ENCODE measurements at regions not wholly inside any gene's neighbourhood (a gene's known extent, or its start where the extent isn't known, plus 50 kb on each side); places are given as distances from the start of the nearest gene placed in this dataset.

DNA sequence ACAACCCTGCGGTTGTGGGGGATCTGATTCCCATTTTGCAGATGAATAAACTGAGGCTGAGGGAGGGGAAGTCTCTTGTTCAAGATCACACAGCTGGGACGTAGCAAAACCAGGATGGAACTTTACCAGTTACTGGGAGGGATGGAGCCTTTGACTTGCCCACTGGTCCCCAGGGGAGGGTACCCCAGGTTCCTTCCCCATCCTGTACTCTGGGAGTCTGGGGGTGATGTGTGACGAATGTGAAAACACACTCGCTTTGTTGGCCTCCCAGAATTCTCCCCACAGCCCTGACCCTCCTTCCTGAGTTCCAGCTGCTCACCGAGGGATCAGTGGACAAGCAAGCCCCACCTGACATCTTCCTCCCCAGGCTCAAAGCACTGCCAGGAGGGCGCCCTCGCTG lies 135.1 kb downstream of the NSG2 start:
- peaks cover 0 to 33% (median 0%) of the 10 kb centered on the region in 7 donors for H3K27me3 ChIP-seq (replicated peaks in 1 of 7)
- DNase-seq, result no peak

DNA sequence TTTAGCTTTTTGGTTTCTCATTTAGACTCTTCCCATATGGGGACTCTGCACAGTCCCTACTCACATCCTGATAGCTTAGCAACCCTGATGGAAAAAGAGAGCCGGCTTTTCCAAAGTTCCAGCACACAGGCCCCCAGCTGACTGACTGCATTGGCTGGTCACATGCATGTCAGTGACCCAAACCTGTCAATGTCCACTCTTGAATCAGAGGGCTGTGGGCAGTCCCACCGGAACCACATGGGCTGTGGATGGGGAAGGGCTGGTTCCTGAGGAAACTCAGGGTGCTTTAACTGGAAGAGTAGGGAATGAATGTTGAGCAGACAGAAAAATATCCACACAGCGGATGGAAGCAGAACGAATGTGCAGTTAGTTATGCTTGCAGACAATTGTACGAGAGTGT lies 136.6 kb downstream of the NSG2 start:
- Histone ChIP-seq H3K4me3 (no peak overlapping the region), H3K27ac (no peak overlapping the region), H3K36me3 (no peaks in the 10 kb centered on the region), H3K27me3 (replicated peaks in 1 of 7) (peaks cover 0 to 22% (median 0%) of the 10 kb centered on the region in 7 donors), H3K4me1 (no peaks in the 10 kb centered on the region), H3K9me3 (no peaks in the 10 kb centered on the region)
- TF ChIP-seq POLR2A (IDR thresholded peaks at IDR 0.05) (no peak), POLR2AphosphoS5 (IDR thresholded peaks at IDR 0.05) (no peak), CTCF (IDR thresholded peaks at IDR 0.05 in 8 of 11, conservative IDR thresholded peaks at IDR 0.05 in 3 of 11) (no peak)
- intact Hi-C loops (cut with DNase I; ENCODE audit: low total_unique reads), result no loop called here
- WGBS, 5 donors, result 87 to 92% (median 88%) methylated on average over 5 of the region's 5 CpGs
- no peak for DNase-seq

More for the DNA sequence above, 135.1 kb downstream of the NSG2 start:
- Histone ChIP-seq H3K4me1 (no peaks in the 10 kb centered on the region), H3K9me3 (no peaks in the 10 kb centered on the region), H3K4me3 (no peak overlapping the region), H3K36me3 (no peaks in the 10 kb centered on the region), H3K27ac (no peak overlapping the region)
- intact Hi-C loops (cut with DNase I; ENCODE audit: low total_unique reads), result no loop called here
- 67 to 80% (median 71%) methylated on average over 7 of the region's 7 CpGs for WGBS, 5 donors
- no peak for TF ChIP-seq POLR2A (IDR thresholded peaks at IDR 0.05)
- no peak for TF ChIP-seq POLR2AphosphoS5 (IDR thresholded peaks at IDR 0.05)
- TF ChIP-seq CTCF (IDR thresholded peaks at IDR 0.05 in 8 of 11, conservative IDR thresholded peaks at IDR 0.05 in 3 of 11), result no peak

- H3K36me3 ChIP-seq, result no peaks in the 10 kb centered on the region
- TF ChIP-seq CTCF (IDR thresholded peaks at IDR 0.05 in 8 of 11, conservative IDR thresholded peaks at IDR 0.05 in 3 of 11) (no peak), POLR2A (IDR thresholded peaks at IDR 0.05) (no peak), POLR2AphosphoS5 (IDR thresholded peaks at IDR 0.05) (no peak)
- H3K27ac ChIP-seq, result no peak overlapping the region
- intact Hi-C loops (cut with DNase I; ENCODE audit: low total_unique reads), result no loop called here
- DNase-seq, result no peak
- no peaks in the 10 kb centered on the region for H3K9me3 ChIP-seq
- 83 to 89% (median 84%) methylated on average over 8 to 9 of the region's 9 CpGs for WGBS, 5 donors
- H3K27me3 ChIP-seq (replicated peaks in 1 of 7), result peaks cover 0 to 13% (median 0%) of the 10 kb centered on the region in 7 donors
- no peak overlapping the region for H3K4me3 ChIP-seq
- no peaks in the 10 kb centered on the region for H3K4me1 ChIP-seq
Observed at GRCh38 chr5:174183701-174184100, 138.2 kb downstream of the NSG2 start.

DNA sequence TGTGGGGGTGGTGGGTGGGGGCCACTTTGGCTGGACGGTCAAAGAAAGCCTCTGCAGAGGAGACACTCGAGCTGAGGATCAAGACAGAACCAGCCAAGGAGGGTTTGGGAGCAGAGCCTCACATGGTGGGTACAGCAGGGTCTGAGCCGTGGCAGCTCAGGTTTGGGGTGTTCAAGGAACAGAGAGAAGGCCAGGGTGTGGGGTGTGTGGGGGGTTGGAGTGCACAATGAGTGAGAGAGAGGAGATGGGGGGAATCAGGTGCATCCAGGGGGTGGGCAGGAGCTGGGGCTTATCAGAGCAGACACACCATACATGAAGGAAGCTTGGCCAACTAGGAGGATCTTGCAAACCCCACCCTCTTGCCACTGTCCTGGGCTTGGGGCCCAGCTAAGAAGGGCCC lies 140.0 kb downstream of the NSG2 start:
- H3K4me3 ChIP-seq, result no peak overlapping the region
- 72 to 89% (median 78%) methylated on average over 3 of the region's 3 CpGs for WGBS, 5 donors
- no peak for DNase-seq
- H3K27ac ChIP-seq, result no peak overlapping the region
- peaks cover 0 to 17% (median 0%) of the 10 kb centered on the region in 7 donors for H3K27me3 ChIP-seq (replicated peaks in 1 of 7)
- H3K36me3 ChIP-seq, result no peaks in the 10 kb centered on the region
- H3K4me1 ChIP-seq, result no peaks in the 10 kb centered on the region
- intact Hi-C loops (cut with DNase I; ENCODE audit: low total_unique reads), result no loop called here
- no peaks in the 10 kb centered on the region for H3K9me3 ChIP-seq
- no peak for TF ChIP-seq POLR2A (IDR thresholded peaks at IDR 0.05)
